LNCAP (cell line): ENCODE measurements at regions not wholly inside any gene's neighbourhood (a gene's known extent, or its start where the extent isn't known, plus 50 kb on each side); places are given as distances from the start of the nearest gene placed in this dataset.

ENCODE experiments used
- CTCF ChIP-seq: fragments of 450-650 bp; IDR thresholded peaks from 2 replicates; pipeline ENCODE4 v1.5.1; 2017; ENCODE audit warnings: mild to moderate bottlenecking

GRCh38 chr3:152157337-152157736 lies 111.4 kb upstream of the MBNL1 start:
- no peak for TF ChIP-seq CTCF

DNA sequence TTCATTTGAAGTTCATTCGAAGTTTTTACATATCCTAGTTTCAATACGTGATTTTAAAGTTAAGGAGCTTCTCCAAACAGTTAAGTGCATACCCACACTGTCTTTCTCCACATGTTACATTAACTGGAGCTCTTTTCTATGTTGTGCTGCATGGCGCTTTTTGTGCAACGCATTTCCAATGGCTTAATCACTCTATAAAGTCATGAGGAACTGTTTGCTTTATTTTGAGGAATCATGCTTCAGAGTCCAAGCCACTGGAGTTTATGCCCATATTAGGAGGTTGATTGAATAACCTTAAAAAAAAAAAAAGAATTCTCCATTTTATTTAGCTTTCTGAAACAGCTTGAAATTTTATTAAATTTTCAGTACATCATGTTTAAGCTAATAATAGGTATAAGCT lies 109.4 kb upstream of the MBNL1 start:
- no peak for TF ChIP-seq CTCF

GRCh38 chr3:152160350-152161011 lies 108.2 kb upstream of the MBNL1 start:
- TF ChIP-seq CTCF = no peak

DNA sequence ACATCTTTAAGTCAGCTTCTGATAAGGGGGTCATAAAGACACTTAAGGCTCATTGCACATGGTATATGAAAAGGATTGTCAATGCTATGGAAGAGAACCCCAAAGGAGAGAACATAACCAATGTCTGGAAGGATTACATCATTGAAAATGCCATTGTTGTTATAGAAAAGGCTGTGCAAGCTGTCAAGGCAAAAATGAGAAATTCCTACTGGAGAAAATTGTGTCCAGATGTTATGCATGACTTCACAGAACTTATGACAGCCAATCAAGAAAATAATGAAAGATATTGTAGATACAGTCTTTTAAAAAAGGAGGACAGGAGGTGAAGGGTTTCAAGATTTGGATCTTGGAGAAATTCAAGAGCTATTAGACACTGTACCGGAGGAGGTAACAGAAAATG lies 96.3 kb upstream of the MBNL1 start:
- TF ChIP-seq CTCF = no peak

- no peak for TF ChIP-seq CTCF
Observed at GRCh38 chr3:152173627-152174026, 95.1 kb upstream of the MBNL1 start.

- no peak for TF ChIP-seq CTCF
Observed at GRCh38 chr3:152174876-152175527, 93.7 kb upstream of the MBNL1 start.

DNA sequence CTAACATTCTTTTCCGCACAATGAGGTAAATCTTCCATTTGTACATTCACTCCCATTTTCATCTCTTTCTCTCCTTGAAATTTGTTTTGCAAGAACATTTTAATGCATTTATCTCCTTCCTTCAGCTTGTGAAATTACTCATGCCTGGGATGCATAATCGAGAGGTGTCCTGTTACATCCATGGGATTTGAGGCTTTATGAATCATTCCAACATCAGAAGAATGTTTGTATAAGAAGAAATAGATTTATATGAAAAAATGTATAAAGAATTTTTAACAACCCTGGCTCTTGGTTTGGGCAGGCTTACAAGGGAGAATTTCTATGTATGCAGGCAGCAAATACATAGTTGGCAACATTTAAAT lies 93.2 kb upstream of the MBNL1 start:
- TF ChIP-seq CTCF = no peak

- TF ChIP-seq CTCF = no peak
Observed at GRCh38 chr3:152176241-152176640, 92.5 kb upstream of the MBNL1 start.
